HCT116 (cell line): ENCODE measurements at regions not wholly inside any gene's neighbourhood (a gene's known extent, or its start where the extent isn't known, plus 50 kb on each side); places are given as distances from the start of the nearest gene placed in this dataset.

Source experiments
- ATAC-seq: fragments of 200-7000 bp; cut with Tn5 transposase; 2 replicates; pipeline ENCODE4 v1.9.1; 2020; ENCODE audit warnings: mild to moderate bottlenecking, moderate library complexity
- BruUV-seq: library from RNA; stranded (reverse); fragments of 400-500 nt; replicated peaks from 2 replicates; lab custom pipeline; 2021; lab: Mats Ljungman, UMichigan
- CTCF ChIA-PET: fragments of 300-600 bp; sonication (Branson Sonifier 250); formaldehyde crosslinking; loops from one replicate; lab custom pipeline; 2021; ENCODE audit warnings: antibody characterized with exemption; lab: Charles Lee
- POLR2A ChIA-PET: fragments of 300-600, 350-600 bp; sonication (Branson Sonifier 250); formaldehyde crosslinking; loops from one replicate; lab custom pipeline; 2021; ENCODE audit warnings: antibody characterized with exemption; lab: Charles Lee
- RAD21 ChIA-PET, 2 experiments: fragments of 300-600 bp; sonication (Branson Sonifier 250); formaldehyde crosslinking; loops; one replicate each; lab custom pipeline; 2023; ENCODE audit warnings: low total read pairs in 2 of 2; ENCODE audit not compliant: uncharacterized antibody in 2 of 2, unreplicated experiment in 2 of 2, low non-redundant PET in 1 of 2; lab: Charles Lee
- DNase-seq: peaks from one replicate; pipeline ENCODE4 v3.0.0-alpha.2; 2010; ENCODE audit warnings: low read depth, low spot score
- H2AFZ ChIP-seq: fragments of 200-600 bp; shearing (Covaris generic), sonication (generic); 2 replicates; pipeline ENCODE4 v1.6.1; 2017; ENCODE audit warnings: low read depth, mixed run types, mixed read lengths, antibody characterized with exemption, low read length; ENCODE audit not compliant: poor library complexity, severe bottlenecking
- H3K27ac ChIP-seq: 2 replicates; pipeline ENCODE4 v1.5.1; 2012; ENCODE audit warnings: low read depth, low read length
- H3K27me3 ChIP-seq: fragments of 200-600 bp; sonication (generic); 2 replicates; pipeline ENCODE4 v1.6.1; 2016; ENCODE audit warnings: mixed run types, low read length, mixed read lengths; ENCODE audit not compliant: insufficient read depth
- H3K36me3 ChIP-seq, 2 experiments: fragments of 200-500 bp in 1 of 2; fragments of 200-600 bp in 1 of 2; sonication (Bioruptor generic) in 1 of 2; sonication (generic) in 1 of 2; 2 replicates each; pipeline versions ENCODE4 v1.5.1 to v1.6.1; 2014 to 2016; ENCODE audit warnings: low read length in 2 of 2, inconsistent platforms in 1 of 2, mixed read lengths in 1 of 2, mixed run types in 1 of 2; ENCODE audit not compliant: insufficient read depth in 2 of 2, control insufficient read depth in 1 of 2
- H3K4me1 ChIP-seq, 2 experiments: fragments of 200-600 bp in 1 of 2; sonication (generic) in 1 of 2; 2 replicates each; pipeline versions ENCODE4 v1.5.1 to v1.6.1; 2012 to 2017; ENCODE audit warnings: low read length in 2 of 2, inconsistent platforms in 1 of 2, mild to moderate bottlenecking in 1 of 2, mixed read lengths in 1 of 2, mixed run types in 1 of 2, moderate library complexity in 1 of 2; ENCODE audit not compliant: insufficient read depth in 2 of 2, control insufficient read depth in 1 of 2
- H3K4me2 ChIP-seq: fragments of 200-600 bp; sonication (generic); 2 replicates; pipeline ENCODE4 v1.6.1; 2017; ENCODE audit warnings: mixed run types, low read length, mixed read lengths
- H3K4me3 ChIP-seq, 2 experiments: fragments of 200-600 bp in 1 of 2; sonication (generic) in 1 of 2; replicated peaks in 1 of 2; 2 replicates each; pipeline ENCODE4 v1.5.1; 2011 to 2016; ENCODE audit warnings: low read length in 2 of 2, control low read depth in 1 of 2, low read depth in 1 of 2, mild to moderate bottlenecking in 1 of 2, mixed read lengths in 1 of 2, mixed run types in 1 of 2
- H3K79me2 ChIP-seq: fragments of 200-600 bp; sonication (generic); 2 replicates; pipeline ENCODE4 v1.6.1; 2017; ENCODE audit warnings: mild to moderate bottlenecking, mixed run types, low read length, moderate library complexity, mixed read lengths; ENCODE audit not compliant: insufficient read depth
- H3K9ac ChIP-seq: fragments of 200-600 bp; sonication (generic); 2 replicates; pipeline ENCODE4 v1.6.1; 2016; ENCODE audit warnings: low read length, mixed read lengths
- H3K9me2 ChIP-seq: fragments of 200-600 bp; sonication (generic), shearing (Covaris generic); 2 replicates; pipeline ENCODE4 v1.6.1; 2017; ENCODE audit warnings: mixed run types, mild to moderate bottlenecking, moderate library complexity; ENCODE audit not compliant: insufficient read depth
- H3K9me3 ChIP-seq, 2 experiments: fragments of 200-500 bp in 1 of 2; fragments of 200-600 bp in 1 of 2; sonication (Bioruptor generic) in 1 of 2; sonication (generic) in 1 of 2; 2 replicates each; pipeline ENCODE4 v1.6.1; 2014 to 2017; ENCODE audit warnings: low read length in 2 of 2, mixed read lengths in 2 of 2, inconsistent platforms in 1 of 2, low read depth in 1 of 2, mild to moderate bottlenecking in 1 of 2, mixed run types in 1 of 2, moderate library complexity in 1 of 2; ENCODE audit not compliant: control insufficient read depth in 1 of 2, insufficient read depth in 1 of 2
- H4K20me1 ChIP-seq: fragments of 200-600 bp; sonication (generic), shearing (Covaris generic); 2 replicates; pipeline ENCODE4 v1.6.1; 2017; ENCODE audit warnings: mixed run types, mild to moderate bottlenecking, moderate library complexity; ENCODE audit not compliant: insufficient read depth
- ATF3 ChIP-seq: IDR thresholded peaks from 2 replicates; pipeline ENCODE4 v1.6.1; 2012
- CBX3 ChIP-seq: IDR thresholded peaks from 2 replicates; pipeline ENCODE4 v1.6.1; 2012; ENCODE audit warnings: low read depth
- ELF1 ChIP-seq: IDR thresholded peaks from 2 replicates; pipeline ENCODE4 v1.6.1; 2012; ENCODE audit warnings: low read depth, borderline replicate concordance
- EZH2 ChIP-seq: fragments of 200-600 bp; sonication (generic); IDR thresholded peaks from 2 replicates; pipeline ENCODE4 v1.6.1; 2017; ENCODE audit warnings: antibody characterized with exemption, mixed run types
- FOSL1 ChIP-seq: IDR thresholded peaks from 2 replicates; pipeline ENCODE4 v1.6.1; 2012; ENCODE audit warnings: low read depth
- JUND ChIP-seq: IDR thresholded peaks from 2 replicates; pipeline ENCODE4 v1.6.1; 2012
- POLR2A ChIP-seq: IDR thresholded peaks from 2 replicates; pipeline ENCODE4 v1.7.0; 2011; ENCODE audit warnings: borderline replicate concordance; ENCODE audit not compliant: insufficient read depth, insufficient read length; ENCODE audit errors: extremely low read depth
- POLR2AphosphoS5 ChIP-seq: IDR thresholded peaks from 2 replicates; pipeline ENCODE4 v1.6.1; 2011; ENCODE audit warnings: mild to moderate bottlenecking, low read depth, low read length, moderate library complexity
- SP1 ChIP-seq: IDR thresholded peaks from 2 replicates; pipeline ENCODE4 v1.6.1; 2012; ENCODE audit warnings: low read depth
- SRF ChIP-seq: IDR thresholded peaks from 2 replicates; pipeline ENCODE4 v1.6.1; 2012; ENCODE audit warnings: low read depth
- TCF7L2 ChIP-seq: IDR thresholded peaks from 2 replicates; pipeline ENCODE4 v1.7.0; 2011; ENCODE audit warnings: borderline replicate concordance, inconsistent platforms; ENCODE audit not compliant: insufficient read depth, insufficient read length; ENCODE audit errors: extremely low read depth
- YY1 ChIP-seq: IDR thresholded peaks from 2 replicates; pipeline ENCODE4 v1.6.1; 2011; ENCODE audit warnings: low read length, low read depth, moderate library complexity, mild to moderate bottlenecking; ENCODE audit not compliant: insufficient replicate concordance; ENCODE audit errors: extremely low read depth
- ZFX ChIP-seq: fragments of 450-650 bp; IDR thresholded peaks from 2 replicates; pipeline ENCODE4 v1.6.1; 2017
- ZNF274 ChIP-seq: fragments of 200-500 bp; sonication (Bioruptor generic); IDR thresholded peaks from 2 replicates; pipeline ENCODE4 v1.6.1; 2014; ENCODE audit warnings: mild to moderate bottlenecking, low read depth, low read length, inconsistent platforms
- intact Hi-C: fragments of 100-400 bp; cut with micrococcal nuclease; formaldehyde crosslinking; loops from 2 replicates; pipeline ENCODE4 v1.10.0; 2022
- TF ChIP-seq, protein P1 (sequence below): IDR thresholded peaks from 2 replicates; pipeline ENCODE4 v1.6.1; 2012
- TF ChIP-seq, protein P2 (sequence below): IDR thresholded peaks from 2 replicates; pipeline ENCODE4 v1.6.1; 2011; ENCODE audit warnings: mild to moderate bottlenecking, low read length, moderate library complexity; ENCODE audit not compliant: insufficient replicate concordance; ENCODE audit errors: extremely low read depth

DNA sequence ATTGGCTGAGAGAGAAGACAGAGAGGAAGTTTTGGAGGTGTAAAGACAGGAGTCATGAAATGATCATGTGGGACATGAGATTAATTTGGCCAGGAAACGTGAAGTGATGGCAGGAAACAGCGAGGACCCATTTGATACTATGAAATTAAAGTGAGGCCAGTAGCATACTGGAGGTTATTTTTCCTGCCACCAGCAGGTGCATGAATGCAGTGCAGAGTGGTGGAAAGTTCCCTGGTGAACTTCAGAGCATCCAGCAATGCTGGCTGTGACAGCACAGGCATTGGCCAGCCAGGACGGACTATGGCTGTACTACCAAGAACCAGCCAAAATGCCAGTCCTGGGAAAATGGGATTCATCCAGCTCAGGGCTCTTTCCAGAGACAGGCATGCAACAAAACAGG lies 152.2 kb downstream of the SYK start:
- TF ChIP-seq, protein P1, sequence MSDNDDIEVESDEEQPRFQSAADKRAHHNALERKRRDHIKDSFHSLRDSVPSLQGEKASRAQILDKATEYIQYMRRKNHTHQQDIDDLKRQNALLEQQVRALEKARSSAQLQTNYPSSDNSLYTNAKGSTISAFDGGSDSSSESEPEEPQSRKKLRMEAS, result no peak
- TF ChIP-seq ZFX (no peak), TCF7L2 (no peak), POLR2A (no peak), SP1 (no peak), CBX3 (no peak), ATF3 (no peak), POLR2AphosphoS5 (no peak), ELF1 (no peak), SRF (no peak), FOSL1 (no peak)
- no peak overlapping the region for H3K27ac ChIP-seq
- H3K27me3 ChIP-seq, result 0 out of 2 replicates have a peak, but pooled peaks cover 4% of the 10 kb centered on the region
- ChIA-PET RAD21 (no interaction called here), CTCF (interaction anchor here (0.9 kb wide), 1 partner anchor 244 kb away, joined by 3 read pairs; no protein-coding TSS in a partner anchor), POLR2A (no interaction called here)
- no peak overlapping the region for H3K4me2 ChIP-seq
- BruUV-seq, result no TSS peak
- no peaks in the 10 kb centered on the region for H3K36me3 ChIP-seq
- ATAC-seq (no peak), DNase-seq (no peak)
- no peaks in the 10 kb centered on the region for H3K9me2 ChIP-seq
- no peaks in the 10 kb centered on the region for H4K20me1 ChIP-seq
- no peak overlapping the region for H3K9ac ChIP-seq
- H3K4me1 ChIP-seq, result no peaks in the 10 kb centered on the region
- no peaks in the 10 kb centered on the region for H3K79me2 ChIP-seq
- intact Hi-C loops, result no loop called here
- no peaks in the 10 kb centered on the region for H3K9me3 ChIP-seq
- H2AFZ ChIP-seq, result no peak overlapping the region
- H3K4me3 ChIP-seq, result no peak overlapping the region

- Histone ChIP-seq H3K9ac (no peak overlapping the region), H2AFZ (no peak overlapping the region), H4K20me1 (no peaks in the 10 kb centered on the region), H3K4me2 (no peak overlapping the region), H3K9me3 (no peaks in the 10 kb centered on the region), H3K36me3 (no peaks in the 10 kb centered on the region), H3K27ac (no peak overlapping the region), H3K9me2 (no peaks in the 10 kb centered on the region), H3K4me1 (no peaks in the 10 kb centered on the region), H3K27me3 (no peaks in the 10 kb centered on the region), H3K79me2 (no peaks in the 10 kb centered on the region), H3K4me3 (no peak overlapping the region)
- TF ChIP-seq JUND (no peak), ZNF274 (no peak), FOSL1 (no peak), YY1 (no peak), ATF3 (no peak), ELF1 (no peak), EZH2 (no peak)
- TF ChIP-seq, protein P2, sequence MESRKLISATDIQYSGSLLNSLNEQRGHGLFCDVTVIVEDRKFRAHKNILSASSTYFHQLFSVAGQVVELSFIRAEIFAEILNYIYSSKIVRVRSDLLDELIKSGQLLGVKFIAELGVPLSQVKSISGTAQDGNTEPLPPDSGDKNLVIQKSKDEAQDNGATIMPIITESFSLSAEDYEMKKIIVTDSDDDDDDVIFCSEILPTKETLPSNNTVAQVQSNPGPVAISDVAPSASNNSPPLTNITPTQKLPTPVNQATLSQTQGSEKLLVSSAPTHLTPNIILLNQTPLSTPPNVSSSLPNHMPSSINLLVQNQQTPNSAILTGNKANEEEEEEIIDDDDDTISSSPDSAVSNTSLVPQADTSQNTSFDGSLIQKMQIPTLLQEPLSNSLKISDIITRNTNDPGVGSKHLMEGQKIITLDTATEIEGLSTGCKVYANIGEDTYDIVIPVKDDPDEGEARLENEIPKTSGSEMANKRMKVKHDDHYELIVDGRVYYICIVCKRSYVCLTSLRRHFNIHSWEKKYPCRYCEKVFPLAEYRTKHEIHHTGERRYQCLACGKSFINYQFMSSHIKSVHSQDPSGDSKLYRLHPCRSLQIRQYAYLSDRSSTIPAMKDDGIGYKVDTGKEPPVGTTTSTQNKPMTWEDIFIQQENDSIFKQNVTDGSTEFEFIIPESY, result no peak
- TF ChIP-seq, protein P1, result no peak
- POLR2A ChIA-PET, result no interaction called here
- ATAC-seq (no peak), DNase-seq (no peak)
- CTCF ChIA-PET, result no interaction called here
- BruUV-seq, result no TSS peak
- intact Hi-C loops, result no loop called here
- RAD21 ChIA-PET, result no interaction called here
These were observed 154.6 kb downstream of the SYK start for GRCh38 chr9:90956026-90956810.
